HG03135 (cell line): ENCODE measurements at regions not wholly inside any gene's neighbourhood (a gene's known extent, or its start where the extent isn't known, plus 50 kb on each side); places are given as distances from the start of the nearest gene placed in this dataset.
"Not testable (repeated sequence)": the region's sequence is repeated elsewhere in the genome, so short reads cannot be mapped to it uniquely, and the experiment has no call there.

Source experiments
- ATAC-seq: cut with Tn5 transposase; IDR thresholded peaks from one replicate; pipeline ENCODE4 v1.9.1; 2021; ENCODE audit warnings: mild to moderate bottlenecking, moderate library complexity; ENCODE audit not compliant: unreplicated experiment

DNA sequence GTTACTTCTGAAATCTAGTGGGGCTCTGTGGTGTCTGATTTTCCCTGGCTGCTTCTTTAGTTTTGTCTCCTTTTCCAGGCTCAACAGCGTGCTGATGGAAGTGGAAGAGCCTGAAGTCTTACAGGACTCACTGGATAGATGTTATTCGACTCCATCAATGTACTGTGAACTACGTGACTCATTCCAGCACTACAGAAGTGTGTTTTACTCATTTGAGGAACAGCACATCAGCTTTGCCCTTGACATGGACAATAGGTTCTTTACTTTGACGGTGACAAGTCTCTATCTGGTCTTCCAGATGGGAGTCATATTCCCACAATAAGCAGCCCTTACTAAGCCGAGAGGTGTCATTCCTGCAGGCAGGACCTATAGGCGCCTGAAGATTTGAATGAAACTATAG is 51.1 kb downstream of the NBPF8 start:
- not testable (repeated sequence) for ATAC-seq

DNA sequence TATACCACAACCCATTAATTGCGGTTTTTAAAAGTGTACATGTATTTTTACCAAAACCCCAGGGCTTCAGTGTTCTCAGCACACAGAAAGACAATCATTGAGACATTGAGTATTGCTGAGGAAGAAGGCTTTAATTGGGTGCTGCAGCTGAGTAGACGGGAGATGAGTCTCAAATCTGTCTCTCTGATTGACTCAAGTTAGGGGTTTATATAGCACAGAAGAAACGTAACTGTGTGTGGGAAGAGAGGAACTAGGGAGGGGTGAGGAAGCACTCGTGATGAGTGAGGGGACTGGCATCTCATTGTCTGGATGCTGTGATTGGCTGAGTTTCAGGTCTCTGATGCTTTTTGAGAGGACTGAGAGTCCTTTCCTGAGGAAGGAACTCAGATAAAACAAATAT is 62.8 kb downstream of the NBPF8 start:
- not testable (repeated sequence) for ATAC-seq

DNA sequence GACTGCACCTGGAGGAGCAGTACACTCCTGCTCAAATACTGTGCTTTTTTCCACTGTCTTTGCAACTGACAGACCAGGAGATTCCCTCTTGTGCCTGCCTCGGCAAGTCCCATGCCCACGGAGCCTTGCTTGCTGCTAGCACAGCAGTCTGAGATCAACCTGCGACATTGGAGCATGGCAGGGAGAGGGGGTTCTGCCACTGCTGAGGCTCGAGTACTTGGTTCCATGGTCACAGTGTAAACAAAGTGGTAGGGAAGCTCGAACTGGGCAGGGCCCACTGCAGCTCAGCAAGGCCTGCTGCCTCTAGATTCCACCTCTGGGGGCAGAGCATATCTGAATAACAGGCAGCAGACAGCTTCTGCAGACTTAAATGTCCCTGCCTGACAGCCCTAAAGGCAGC is 63.6 kb downstream of the NBPF8 start:
- not testable (repeated sequence) for ATAC-seq

DNA sequence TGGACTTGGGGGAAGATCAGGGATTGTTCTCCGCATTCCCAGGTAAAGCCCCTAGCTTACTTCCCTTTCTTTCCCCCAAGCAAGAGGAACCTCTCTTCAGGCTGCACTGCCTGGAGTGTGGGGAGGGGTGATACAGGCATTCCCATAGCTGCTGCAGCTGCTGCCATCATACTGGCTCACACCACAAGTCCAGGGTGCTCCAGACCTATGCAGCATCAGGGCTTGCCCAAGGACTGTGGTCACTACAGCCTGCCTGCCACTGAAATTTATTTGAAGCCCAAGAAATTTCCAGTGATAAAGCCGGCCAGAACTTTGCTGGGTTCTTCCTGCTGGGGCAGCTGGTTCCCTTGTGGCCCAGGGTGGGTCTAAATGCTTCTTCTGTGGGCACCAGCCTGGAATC is 72.7 kb downstream of the NBPF8 start:
- ATAC-seq, result not testable (repeated sequence)

DNA sequence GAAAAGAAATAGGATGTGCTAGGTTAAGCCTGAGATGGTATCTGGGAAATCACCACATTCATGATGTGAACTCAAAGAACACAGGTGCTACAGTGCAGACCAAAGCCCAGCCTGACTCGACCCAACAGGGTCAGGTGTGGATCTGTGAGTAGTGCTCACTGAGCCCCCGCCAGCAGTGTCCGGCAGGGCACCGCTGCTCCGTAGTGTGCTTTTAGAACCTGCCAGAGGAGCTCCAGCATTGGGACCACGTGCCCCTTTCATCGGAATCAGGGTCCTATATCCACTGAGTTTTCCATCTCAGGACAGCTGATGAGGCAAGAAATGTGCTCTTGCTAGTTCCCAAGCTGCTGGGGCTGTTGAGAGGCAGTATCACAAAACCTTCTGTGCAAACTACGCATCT is 74.4 kb downstream of the NBPF8 start:
- not testable (repeated sequence) for ATAC-seq

DNA sequence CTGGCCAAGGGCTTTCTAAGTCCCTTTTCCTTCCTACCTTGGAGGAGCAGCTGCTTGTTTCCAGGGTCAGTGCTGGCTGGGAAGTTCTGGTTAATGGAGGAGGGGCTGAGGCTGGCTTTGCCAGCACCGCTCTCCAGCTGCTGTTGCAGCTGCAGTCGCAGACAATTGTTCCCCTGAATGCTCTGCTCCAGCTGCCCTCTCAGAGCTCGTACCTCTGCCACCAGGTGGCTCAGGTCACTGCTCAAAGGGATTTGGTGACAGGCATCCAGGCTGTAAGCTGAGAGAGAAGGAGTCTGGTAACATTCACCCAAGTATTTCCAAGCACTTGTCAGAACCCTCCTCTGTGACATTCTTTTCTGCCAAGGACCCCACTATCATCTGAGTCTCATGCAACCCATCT is 82.3 kb downstream of the NBPF8 start:
- ATAC-seq, result not testable (repeated sequence)

DNA sequence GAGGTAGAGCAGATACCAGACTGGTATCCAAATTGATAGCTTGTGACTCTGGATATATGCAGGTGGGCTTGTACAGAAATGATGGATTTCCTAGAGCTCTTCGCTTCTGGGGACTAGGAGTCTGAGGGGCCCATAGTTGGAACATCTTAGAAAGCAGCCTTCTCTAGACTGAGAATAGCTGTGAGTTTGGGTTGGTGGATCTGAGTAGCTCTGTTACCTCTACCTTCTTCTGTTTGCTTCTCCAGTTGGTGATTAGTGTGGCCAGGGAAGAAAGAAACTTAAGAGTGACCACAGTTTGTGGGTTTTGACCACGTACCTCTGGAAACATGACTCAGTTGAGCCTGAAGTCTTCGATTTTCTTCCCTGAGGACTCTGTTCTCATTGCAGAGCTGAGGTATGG is 88.4 kb downstream of the NBPF8 start:
- ATAC-seq, result not testable (repeated sequence)

DNA sequence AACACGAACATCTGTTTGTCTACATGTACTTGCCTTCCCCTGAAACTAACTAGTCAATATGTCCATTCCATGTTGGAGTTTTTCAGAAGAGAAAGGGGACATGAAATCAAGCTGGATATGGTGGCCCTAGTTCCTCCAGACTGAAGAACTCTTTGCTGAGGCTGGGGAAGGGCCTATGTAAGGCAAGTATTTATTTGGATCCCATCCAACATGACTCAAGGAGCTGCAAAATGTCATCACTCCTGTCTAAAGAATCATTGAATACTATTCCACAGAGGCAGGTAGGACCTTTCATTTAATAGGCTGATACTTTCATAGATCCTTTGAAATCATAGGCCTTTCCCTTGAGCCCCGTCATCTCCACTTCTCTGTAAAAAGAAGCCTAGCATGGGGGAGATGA is 91.5 kb downstream of the NBPF8 start:
- ATAC-seq, result not testable (repeated sequence)

DNA sequence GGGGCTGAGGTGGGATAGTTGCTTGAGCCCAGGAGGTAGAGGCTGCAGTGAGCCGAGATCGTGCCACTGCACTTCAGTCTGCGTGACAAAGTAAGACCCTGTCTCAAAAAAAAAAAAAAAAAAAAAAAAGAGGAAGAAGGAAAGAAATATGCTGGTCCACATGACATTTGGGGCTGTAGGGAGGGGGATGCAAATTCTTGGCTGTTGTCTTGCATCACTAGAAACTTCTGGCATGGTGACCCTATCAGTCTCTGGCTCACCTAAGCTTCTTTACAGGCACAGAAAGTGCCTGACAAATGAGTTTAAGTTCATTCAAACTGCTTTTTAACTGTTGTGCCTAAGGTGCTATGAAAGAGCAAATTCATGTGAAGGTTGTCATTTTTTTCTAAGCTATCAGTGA is 93.5 kb downstream of the NBPF8 start:
- ATAC-seq, result not testable (repeated sequence)

DNA sequence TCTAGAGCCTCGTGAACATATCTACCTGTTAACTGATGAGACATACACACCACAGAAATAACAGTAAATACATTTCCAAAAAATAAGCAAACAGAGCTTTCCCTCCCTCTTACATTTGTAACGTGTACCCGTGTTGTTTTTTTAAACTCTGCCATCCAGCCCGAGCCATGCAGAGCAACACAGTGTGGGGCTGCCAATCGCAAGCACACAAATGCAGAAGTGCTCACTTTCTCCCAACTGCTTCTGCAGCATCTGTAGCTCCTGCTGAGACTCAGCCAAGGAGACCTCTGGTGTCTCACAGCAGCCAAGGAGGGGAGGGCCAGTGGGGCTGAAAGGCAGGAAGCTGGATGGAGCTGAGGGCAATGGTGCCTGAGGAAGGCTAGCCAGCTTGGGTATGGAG is 94.4 kb downstream of the NBPF8 start:
- not testable (repeated sequence) for ATAC-seq

DNA sequence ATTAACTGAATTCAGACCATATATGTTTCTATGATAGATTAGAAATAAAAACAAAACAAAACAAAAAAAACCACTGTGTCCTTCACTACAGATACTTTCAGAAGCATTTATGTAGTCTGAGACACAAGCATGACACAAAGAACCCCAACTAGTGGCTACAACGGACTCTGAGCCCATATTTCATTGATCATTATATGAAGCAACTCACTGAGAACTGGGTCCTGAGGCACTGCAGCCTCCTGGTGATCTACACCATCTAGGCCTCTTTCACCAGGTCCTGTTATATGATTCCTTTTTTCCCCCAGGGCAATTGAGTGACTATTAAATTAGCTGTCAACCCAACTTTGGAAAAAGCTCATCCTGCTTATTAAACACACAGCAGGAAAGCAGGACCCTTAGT is 98.3 kb downstream of the NBPF8 start:
- not testable (repeated sequence) for ATAC-seq

DNA sequence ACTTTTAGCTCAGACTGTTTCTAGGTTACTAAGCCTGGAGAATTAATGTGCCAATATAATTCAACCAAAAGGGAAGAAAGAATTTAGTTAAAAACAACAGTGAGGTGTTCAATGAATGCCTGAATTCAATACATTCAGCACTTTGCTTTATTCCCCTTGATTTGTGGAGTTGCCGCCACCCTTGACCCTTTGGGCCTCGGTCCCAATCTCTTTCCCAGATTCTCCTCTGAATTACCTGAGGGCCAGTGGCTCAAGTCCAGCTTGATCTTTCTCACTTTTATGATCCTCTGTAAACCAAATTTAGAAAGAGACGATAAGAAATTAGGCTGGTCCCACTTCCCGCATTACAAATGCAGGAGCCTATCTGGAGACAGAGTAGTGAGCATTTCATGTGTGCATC is 98.7 kb downstream of the NBPF8 start:
- not testable (repeated sequence) for ATAC-seq

DNA sequence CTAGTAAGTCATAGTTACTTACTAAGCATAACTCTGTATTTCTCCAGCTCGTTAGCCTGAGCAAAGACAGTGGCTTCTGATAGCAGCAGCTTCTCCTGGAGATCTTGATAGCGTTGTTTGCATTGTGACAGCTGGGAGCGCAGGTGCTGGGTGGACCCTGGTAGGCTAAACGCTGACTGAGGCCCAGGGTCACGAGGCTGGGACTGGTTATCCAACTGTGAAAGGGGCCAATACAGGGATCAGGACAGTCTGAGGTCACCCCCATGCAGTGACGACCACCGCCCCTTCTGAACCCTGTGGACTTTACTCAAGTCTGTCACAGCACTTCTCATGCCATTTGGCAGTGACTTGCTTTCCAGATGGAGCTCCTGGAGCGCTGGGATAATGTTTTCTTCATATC is 104.4 kb downstream of the NBPF8 start:
- ATAC-seq, result not testable (repeated sequence)

DNA sequence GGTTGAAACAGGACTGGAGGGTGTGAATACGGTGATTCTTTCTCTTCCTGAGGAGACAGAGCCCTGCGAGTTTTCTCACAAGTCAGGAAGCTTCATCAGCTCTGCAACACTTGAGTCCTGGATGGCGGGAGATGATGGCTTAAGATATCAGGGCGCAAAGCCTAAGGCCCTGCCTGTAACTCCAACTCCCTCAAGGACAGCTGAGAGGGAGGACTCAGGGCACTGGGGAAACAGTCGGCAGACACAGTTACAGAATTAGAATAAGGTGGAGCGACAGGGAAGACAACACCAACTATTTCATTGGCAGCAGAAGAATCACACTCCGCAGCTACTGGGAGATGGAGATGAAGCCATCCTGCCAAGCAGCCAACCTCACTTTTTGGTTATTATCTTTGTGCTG is 109.6 kb downstream of the NBPF8 start:
- not testable (repeated sequence) for ATAC-seq

DNA sequence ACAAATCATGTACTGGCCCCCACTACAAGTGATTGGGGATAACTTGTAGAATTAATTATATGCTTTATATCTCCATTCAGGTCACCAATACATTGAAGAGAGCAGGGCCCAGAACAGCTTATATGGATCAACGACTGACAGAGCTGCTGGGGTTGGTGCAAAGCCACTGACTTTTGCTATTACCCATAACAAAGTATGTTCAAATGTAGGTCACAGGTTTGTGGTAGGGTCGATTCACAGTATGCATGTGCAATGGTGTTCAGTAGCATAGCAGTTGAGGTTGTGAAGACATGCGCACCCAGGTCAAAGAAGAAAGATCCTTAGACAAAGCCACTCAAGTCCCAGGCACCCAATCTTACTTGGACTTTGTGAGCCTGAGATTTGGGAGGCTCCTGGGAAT is 110.6 kb downstream of the NBPF8 start:
- not testable (repeated sequence) for ATAC-seq

DNA sequence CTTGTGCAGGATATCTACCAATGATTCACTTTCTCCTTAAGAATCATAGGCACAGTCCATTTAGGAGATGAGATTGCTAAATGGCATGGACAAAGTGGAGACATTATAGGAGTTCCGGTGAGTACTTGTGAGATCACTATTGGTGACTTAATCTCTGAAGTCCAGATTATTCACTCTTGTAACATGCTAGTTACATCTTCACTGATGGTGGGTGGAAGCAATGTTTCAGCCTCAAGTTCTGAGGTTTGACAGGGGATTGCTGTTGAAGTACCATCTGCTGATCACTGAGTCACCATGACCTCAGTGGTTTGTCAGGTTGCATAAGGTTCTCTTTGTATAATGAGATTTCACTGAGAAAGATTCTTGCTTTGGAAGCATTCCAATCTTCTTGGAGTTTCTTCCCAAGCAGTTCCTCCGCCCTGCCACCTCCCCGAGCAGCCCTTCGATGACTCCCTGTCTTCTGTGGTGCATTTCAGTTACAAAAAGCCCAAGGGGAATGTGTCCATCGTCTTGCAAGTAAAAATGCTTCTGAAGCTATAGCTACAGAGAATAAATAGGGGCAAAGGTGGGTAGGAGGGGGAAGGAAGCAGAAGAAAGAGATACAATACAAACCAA is 114.7 kb downstream of the NBPF8 start:
- not testable (repeated sequence) for ATAC-seq

DNA sequence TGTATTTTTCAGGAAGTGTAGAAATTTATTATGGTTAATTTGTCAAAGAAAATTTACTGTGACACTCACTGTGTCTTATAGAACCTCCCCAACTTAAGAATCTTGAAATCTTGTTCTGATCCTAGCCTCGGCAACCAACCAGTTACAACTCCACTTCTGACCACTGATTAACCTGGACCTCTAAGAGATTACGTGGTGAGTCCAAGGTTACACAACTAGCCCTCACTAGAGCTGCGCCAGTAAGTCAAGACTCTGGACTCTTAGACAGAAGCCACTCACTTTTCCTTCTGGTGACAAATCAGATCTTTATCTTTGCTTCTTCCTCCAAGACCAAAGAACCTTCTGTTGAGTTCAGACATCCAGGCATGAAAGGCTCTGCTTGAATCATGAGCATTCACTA is 116.6 kb downstream of the NBPF8 start:
- not testable (repeated sequence) for ATAC-seq

DNA sequence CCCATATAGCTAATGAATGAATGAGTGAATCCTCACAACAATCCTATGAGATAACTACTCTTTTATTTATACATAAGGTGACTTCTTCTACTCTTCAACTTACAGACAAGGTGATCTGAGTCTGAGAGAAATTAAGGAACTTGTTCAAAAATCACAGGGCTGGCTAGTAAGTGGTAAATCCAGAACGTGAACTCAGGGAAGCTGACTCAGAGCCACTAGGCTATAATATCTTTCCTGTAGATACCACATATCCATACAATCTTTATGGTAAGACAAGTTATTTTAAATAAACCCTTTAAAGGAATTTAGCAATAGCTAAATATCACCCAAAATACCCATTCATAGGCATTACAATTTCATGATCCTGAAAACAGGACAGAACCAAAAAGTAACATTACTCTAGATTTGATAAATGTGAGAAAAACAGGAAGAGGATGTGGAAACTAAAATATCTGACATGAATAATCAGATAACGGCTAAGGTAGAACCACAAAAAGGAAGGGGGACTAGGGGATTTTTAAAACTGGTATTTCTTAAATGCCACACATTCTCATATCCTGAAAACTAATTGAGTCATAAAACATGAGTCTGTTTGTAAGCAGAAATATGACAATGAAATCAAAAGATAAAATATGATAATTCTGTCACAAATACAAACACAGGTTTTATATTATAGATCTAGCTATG is 119.7 kb downstream of the NBPF8 start:
- peak; percentile 68 for ATAC-seq

DNA sequence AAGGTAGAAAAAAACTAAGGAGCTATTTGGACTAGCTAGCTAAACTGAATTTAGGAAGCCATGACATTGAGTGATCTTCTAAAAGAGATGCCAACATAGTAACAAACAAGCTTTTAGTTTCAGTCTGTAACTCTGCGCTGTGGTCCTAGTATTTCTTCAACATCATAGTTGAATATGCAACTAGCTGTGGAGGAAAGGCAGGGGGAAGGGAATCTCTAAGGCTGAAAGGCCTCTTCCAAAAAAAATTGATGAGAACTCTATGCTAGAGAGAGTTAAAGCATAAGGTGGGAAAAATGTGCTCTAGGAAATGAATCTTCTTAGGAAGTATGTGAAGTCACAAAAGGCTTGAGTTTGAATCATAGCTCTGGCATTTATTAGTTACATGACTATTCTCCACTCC is 120.2 kb downstream of the NBPF8 start:
- peak; percentile 54 for ATAC-seq

DNA sequence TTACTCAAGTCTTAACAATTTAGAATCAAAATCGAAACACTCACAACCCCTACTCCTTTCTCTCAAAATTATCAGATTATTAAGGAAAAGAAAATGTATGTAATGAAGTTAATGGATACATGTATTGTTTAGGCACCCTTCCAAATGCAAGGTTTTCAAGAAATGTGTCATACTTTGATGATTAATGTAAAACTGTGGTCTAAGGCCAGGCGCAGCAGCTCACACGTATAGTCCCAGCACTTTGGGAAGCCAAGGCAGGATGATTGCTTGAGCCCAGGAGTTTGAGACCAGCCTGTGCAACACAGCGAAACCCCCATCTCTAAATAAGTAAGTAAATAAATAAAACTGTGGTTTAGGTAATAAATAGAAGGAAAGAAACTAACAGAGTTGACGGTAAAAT is 126.6 kb downstream of the NBPF8 start:
- ATAC-seq, result not testable (repeated sequence)

DNA sequence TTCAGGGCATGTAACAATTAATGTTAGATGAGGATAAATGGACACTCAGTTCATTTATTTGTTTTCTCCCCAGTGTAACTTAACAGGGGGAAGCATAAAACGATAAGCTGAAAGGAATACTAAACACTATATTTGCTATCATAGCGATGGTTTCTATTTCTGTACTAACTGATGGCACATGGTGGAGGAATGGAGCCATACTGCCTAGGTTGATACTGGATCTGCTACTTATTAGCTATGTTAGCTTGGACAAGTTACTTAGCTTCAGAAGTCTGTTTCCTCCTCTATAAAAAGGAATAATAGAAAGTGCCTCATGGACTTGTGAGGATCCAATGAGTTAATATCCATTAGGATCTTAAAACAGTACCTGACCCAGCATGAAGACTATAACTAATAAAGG is 127.5 kb downstream of the NBPF8 start:
- ATAC-seq, result not testable (repeated sequence)

DNA sequence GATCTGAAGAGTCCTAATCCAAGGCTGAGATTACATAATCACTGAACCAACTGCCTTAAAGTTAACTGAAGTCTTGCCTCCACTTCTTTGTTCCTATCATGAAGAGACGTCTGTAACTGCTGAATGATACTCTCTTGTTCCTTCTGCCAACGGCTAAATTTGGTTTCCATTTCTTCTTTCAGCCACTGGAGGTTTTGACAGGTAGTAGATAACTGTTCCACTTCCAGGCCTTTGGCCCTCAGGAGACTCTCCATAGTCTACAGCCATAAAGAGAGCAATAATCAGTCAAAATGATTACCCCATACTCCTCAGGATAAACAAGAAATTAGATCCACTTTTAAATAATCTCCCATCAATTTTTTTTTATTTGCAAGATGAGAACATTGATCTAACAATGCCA is 128.1 kb downstream of the NBPF8 start:
- not testable (repeated sequence) for ATAC-seq

DNA sequence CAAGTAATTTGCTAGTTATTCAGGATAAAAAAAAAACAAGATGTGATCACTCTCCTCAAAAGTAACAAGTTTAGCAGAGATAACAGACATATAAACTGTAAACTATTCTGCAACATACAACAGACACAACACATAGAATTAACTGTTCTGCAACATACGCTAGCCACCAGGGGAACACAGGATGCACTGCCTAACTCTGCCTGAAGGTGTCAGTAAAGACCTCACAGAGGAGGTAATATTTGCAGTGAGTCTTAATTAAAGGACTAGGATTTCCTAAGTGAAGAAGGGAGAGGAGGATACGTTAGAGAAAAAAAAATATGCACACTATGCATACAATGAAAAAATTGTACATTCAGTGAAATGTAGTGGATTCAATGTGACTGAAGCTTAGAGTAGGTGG is 129.6 kb downstream of the NBPF8 start:
- ATAC-seq, result peak; percentile 89
